ENCODE measurements at regions not wholly inside any gene's neighbourhood (a gene's known extent, or its start where the extent isn't known, plus 50 kb on each side); places are given as distances from the start of the nearest gene placed in this dataset.

GRCh38 chrX:16282209-16282608 lies 114.9 kb downstream of the MAGEB17 start:
- Histone ChIP-seq H3K4me3 (ENCODE audit: low read length) (no peak overlapping the region), H3K36me3 (ENCODE audit: control insufficient read depth, insufficient read depth, low read length) (no peaks in the 10 kb centered on the region), H3K9me3 (replicated peaks; ENCODE audit: control insufficient read depth, low read depth, low read length) (no peaks in the 10 kb centered on the region), H3K27ac (ENCODE audit: low read length) (no peak overlapping the region), H3K4me1 (ENCODE audit: control insufficient read depth, insufficient read depth, low read length) (no peaks in the 10 kb centered on the region), H3K27me3 (ENCODE audit: control insufficient read depth, insufficient read depth, low read length) (peaks cover 23% of the 10 kb centered on the region)
- WGBS (ENCODE audit: insufficient coverage): 83% methylated on average over 1 of the region's 2 CpGs
- no peak for DNase-seq

- H3K27me3 ChIP-seq (ENCODE audit: control insufficient read depth, insufficient read depth, low read length): peaks cover 20% of the 10 kb centered on the region
- H3K4me3 ChIP-seq (ENCODE audit: low read length): no peak overlapping the region
- H3K4me1 ChIP-seq (ENCODE audit: control insufficient read depth, insufficient read depth, low read length): no peaks in the 10 kb centered on the region
- no peaks in the 10 kb centered on the region for H3K36me3 ChIP-seq (ENCODE audit: control insufficient read depth, insufficient read depth, low read length)
- H3K9me3 ChIP-seq (replicated peaks; ENCODE audit: control insufficient read depth, low read depth, low read length): no peaks in the 10 kb centered on the region
- no peak overlapping the region for H3K27ac ChIP-seq (ENCODE audit: low read length)
- no peak for DNase-seq
These were observed 117.6 kb downstream of the MAGEB17 start for GRCh38 chrX:16284842-16285241.

GRCh38 chrX:16290997-16291396 lies 123.7 kb downstream of the MAGEB17 start:
- no peak overlapping the region for H3K4me3 ChIP-seq (ENCODE audit: low read length)
- H3K4me1 ChIP-seq (ENCODE audit: control insufficient read depth, insufficient read depth, low read length): no peaks in the 10 kb centered on the region
- H3K27ac ChIP-seq (ENCODE audit: low read length): no peak overlapping the region
- no CpG with 5 or more reads among the region's 1 CpG for WGBS (ENCODE audit: insufficient coverage)
- H3K9me3 ChIP-seq (replicated peaks; ENCODE audit: control insufficient read depth, low read depth, low read length): no peaks in the 10 kb centered on the region
- H3K27me3 ChIP-seq (ENCODE audit: control insufficient read depth, insufficient read depth, low read length): peaks cover 3% of the 10 kb centered on the region
- no peak for DNase-seq
- H3K36me3 ChIP-seq (ENCODE audit: control insufficient read depth, insufficient read depth, low read length): no peaks in the 10 kb centered on the region

- WGBS (ENCODE audit: insufficient coverage): 84% methylated on average over 2 of the region's 2 CpGs
- Histone ChIP-seq H3K4me1 (ENCODE audit: control insufficient read depth, insufficient read depth, low read length) (no peaks in the 10 kb centered on the region), H3K27me3 (ENCODE audit: control insufficient read depth, insufficient read depth, low read length) (peaks cover 17% of the 10 kb centered on the region), H3K9me3 (replicated peaks; ENCODE audit: control insufficient read depth, low read depth, low read length) (no peaks in the 10 kb centered on the region), H3K4me3 (ENCODE audit: low read length) (no peak overlapping the region), H3K36me3 (ENCODE audit: control insufficient read depth, insufficient read depth, low read length) (no peaks in the 10 kb centered on the region), H3K27ac (ENCODE audit: low read length) (no peak overlapping the region)
- DNase-seq: no peak
These were observed 133.6 kb downstream of the MAGEB17 start for GRCh38 chrX:16300831-16301230.

GRCh38 chrX:16304751-16305150 lies 137.5 kb downstream of the MAGEB17 start:
- Histone ChIP-seq H3K9me3 (replicated peaks; ENCODE audit: control insufficient read depth, low read depth, low read length) (no peaks in the 10 kb centered on the region), H3K36me3 (ENCODE audit: control insufficient read depth, insufficient read depth, low read length) (no peaks in the 10 kb centered on the region), H3K27ac (ENCODE audit: low read length) (no peak overlapping the region), H3K4me3 (ENCODE audit: low read length) (no peak overlapping the region), H3K4me1 (ENCODE audit: control insufficient read depth, insufficient read depth, low read length) (no peaks in the 10 kb centered on the region), H3K27me3 (ENCODE audit: control insufficient read depth, insufficient read depth, low read length) (peaks cover 15% of the 10 kb centered on the region)
- DNase-seq: no peak
- WGBS (ENCODE audit: insufficient coverage): 69% methylated on average over 3 of the region's 5 CpGs

- Histone ChIP-seq H3K4me3 (ENCODE audit: low read length) (no peak overlapping the region), H3K27me3 (ENCODE audit: control insufficient read depth, insufficient read depth, low read length) (peaks cover 13% of the 10 kb centered on the region), H3K27ac (ENCODE audit: low read length) (no peak overlapping the region), H3K4me1 (ENCODE audit: control insufficient read depth, insufficient read depth, low read length) (no peaks in the 10 kb centered on the region), H3K9me3 (replicated peaks; ENCODE audit: control insufficient read depth, low read depth, low read length) (no peaks in the 10 kb centered on the region), H3K36me3 (ENCODE audit: control insufficient read depth, insufficient read depth, low read length) (no peaks in the 10 kb centered on the region)
- DNase-seq: no peak
- WGBS (ENCODE audit: insufficient coverage): 89% methylated on average over 1 of the region's 2 CpGs
These were observed 137.9 kb downstream of the MAGEB17 start for GRCh38 chrX:16305187-16305586.

GRCh38 chrX:16307950-16308349 lies 140.7 kb downstream of the MAGEB17 start:
- Histone ChIP-seq H3K4me1 (ENCODE audit: control insufficient read depth, insufficient read depth, low read length) (no peaks in the 10 kb centered on the region), H3K27ac (ENCODE audit: low read length) (no peak overlapping the region), H3K4me3 (ENCODE audit: low read length) (no peak overlapping the region), H3K36me3 (ENCODE audit: control insufficient read depth, insufficient read depth, low read length) (no peaks in the 10 kb centered on the region), H3K9me3 (replicated peaks; ENCODE audit: control insufficient read depth, low read depth, low read length) (no peaks in the 10 kb centered on the region), H3K27me3 (ENCODE audit: control insufficient read depth, insufficient read depth, low read length) (peaks cover 14% of the 10 kb centered on the region)
- WGBS (ENCODE audit: insufficient coverage): no CpG with 5 or more reads among the region's 2 CpGs
- no peak for DNase-seq

GRCh38 chrX:16308773-16309172 lies 141.5 kb downstream of the MAGEB17 start:
- H3K36me3 ChIP-seq (ENCODE audit: control insufficient read depth, insufficient read depth, low read length): no peaks in the 10 kb centered on the region

GRCh38 chrX:16310326-16310725 lies 143.0 kb downstream of the MAGEB17 start:
- WGBS (ENCODE audit: insufficient coverage): no CpG with 5 or more reads among the region's 1 CpG
- no peaks in the 10 kb centered on the region for H3K4me1 ChIP-seq (ENCODE audit: control insufficient read depth, insufficient read depth, low read length)
- DNase-seq: no peak
- no peaks in the 10 kb centered on the region for H3K9me3 ChIP-seq (replicated peaks; ENCODE audit: control insufficient read depth, low read depth, low read length)
- peaks cover 11% of the 10 kb centered on the region for H3K27me3 ChIP-seq (ENCODE audit: control insufficient read depth, insufficient read depth, low read length)
- H3K27ac ChIP-seq (ENCODE audit: low read length): no peak overlapping the region
- no peaks in the 10 kb centered on the region for H3K36me3 ChIP-seq (ENCODE audit: control insufficient read depth, insufficient read depth, low read length)
- no peak overlapping the region for H3K4me3 ChIP-seq (ENCODE audit: low read length)

More at GRCh38 chrX:16308773-16309172, 141.5 kb downstream of the MAGEB17 start:
- DNase-seq: no peak
- H3K4me1 ChIP-seq (ENCODE audit: control insufficient read depth, insufficient read depth, low read length): no peaks in the 10 kb centered on the region
- H3K27ac ChIP-seq (ENCODE audit: low read length): no peak overlapping the region
- H3K27me3 ChIP-seq (ENCODE audit: control insufficient read depth, insufficient read depth, low read length): peaks cover 16% of the 10 kb centered on the region
- WGBS (ENCODE audit: insufficient coverage): no CpG with 5 or more reads among the region's 4 CpGs
- H3K4me3 ChIP-seq (ENCODE audit: low read length): no peak overlapping the region
- no peaks in the 10 kb centered on the region for H3K9me3 ChIP-seq (replicated peaks; ENCODE audit: control insufficient read depth, low read depth, low read length)

- Histone ChIP-seq H3K4me1 (ENCODE audit: control insufficient read depth, insufficient read depth, low read length) (no peaks in the 10 kb centered on the region), H3K27ac (ENCODE audit: low read length) (no peak overlapping the region), H3K9me3 (replicated peaks; ENCODE audit: control insufficient read depth, low read depth, low read length) (no peaks in the 10 kb centered on the region), H3K4me3 (ENCODE audit: low read length) (no peak overlapping the region), H3K27me3 (ENCODE audit: control insufficient read depth, insufficient read depth, low read length) (peaks cover 9% of the 10 kb centered on the region), H3K36me3 (ENCODE audit: control insufficient read depth, insufficient read depth, low read length) (no peaks in the 10 kb centered on the region)
- no peak for DNase-seq
- 100% methylated on average over 1 of the region's 4 CpGs for WGBS (ENCODE audit: insufficient coverage)
These were observed 144.4 kb downstream of the MAGEB17 start for GRCh38 chrX:16311671-16312070.

Data from muscle of leg (tissue), 3 donors.